Stimulated activated memory B cell treated with anti-CD40 and anti-IgM and Interleukin-4, amounts not matched to agents 10 μg/mL and 1 μg/mL and 100 μg/mL, for 72 hours (primary cell): ENCODE measurements at regions not wholly inside any gene's neighbourhood (a gene's known extent, or its start where the extent isn't known, plus 50 kb on each side); places are given as distances from the start of the nearest gene placed in this dataset.
"Not testable (repeated sequence)": the region's sequence is repeated elsewhere in the genome, so short reads cannot be mapped to it uniquely, and the experiment has no call there.

ENCODE experiments used
- ATAC-seq: fragments of 150-1000 bp; cut with Tn5 transposase; 2 replicates; pipeline ENCODE4 v1.10.0; 2021
- H3K27ac Mint-ChIP-seq: one replicate; pipeline ENCODE4 v1.8.0; 2022; ENCODE audit warnings: mild to moderate bottlenecking, mixed read lengths
- H3K27me3 Mint-ChIP-seq: one replicate; pipeline ENCODE4 v1.8.0; 2022; ENCODE audit warnings: mixed read lengths
- H3K36me3 Mint-ChIP-seq: one replicate; pipeline ENCODE4 v1.8.0; 2022; ENCODE audit warnings: mixed read lengths
- H3K4me1 Mint-ChIP-seq: one replicate; pipeline ENCODE4 v1.8.0; 2022; ENCODE audit warnings: mixed read lengths
- H3K4me3 Mint-ChIP-seq: one replicate; pipeline ENCODE4 v1.8.0; 2022; ENCODE audit warnings: mild to moderate bottlenecking, moderate library complexity, mixed read lengths
- H3K9me3 Mint-ChIP-seq: one replicate; pipeline ENCODE4 v1.8.0; 2022; ENCODE audit warnings: mixed read lengths

GRCh38 chr1:30159015-30159414 is 564.4 kb downstream of the MATN1 start:
- peaks cover 45% of the 10 kb centered on the region for H3K27me3 Mint-ChIP-seq
- H3K4me3 Mint-ChIP-seq: no peak overlapping the region
- H3K4me1 Mint-ChIP-seq: no peaks in the 10 kb centered on the region
- H3K27ac Mint-ChIP-seq: no peak overlapping the region
- H3K9me3 Mint-ChIP-seq: peaks cover 9% of the 10 kb centered on the region
- H3K36me3 Mint-ChIP-seq: no peaks in the 10 kb centered on the region
- ATAC-seq: no peak

- not testable (repeated sequence) for H3K36me3 Mint-ChIP-seq, H3K27ac Mint-ChIP-seq, ATAC-seq, H3K4me3 Mint-ChIP-seq, H3K4me1 Mint-ChIP-seq
- peaks cover 21% of the 10 kb centered on the region for H3K9me3 Mint-ChIP-seq
- H3K27me3 Mint-ChIP-seq: peaks cover 17% of the 10 kb centered on the region
Observed at GRCh38 chr1:30155698-30156097, 567.7 kb downstream of the MATN1 start.

DNA sequence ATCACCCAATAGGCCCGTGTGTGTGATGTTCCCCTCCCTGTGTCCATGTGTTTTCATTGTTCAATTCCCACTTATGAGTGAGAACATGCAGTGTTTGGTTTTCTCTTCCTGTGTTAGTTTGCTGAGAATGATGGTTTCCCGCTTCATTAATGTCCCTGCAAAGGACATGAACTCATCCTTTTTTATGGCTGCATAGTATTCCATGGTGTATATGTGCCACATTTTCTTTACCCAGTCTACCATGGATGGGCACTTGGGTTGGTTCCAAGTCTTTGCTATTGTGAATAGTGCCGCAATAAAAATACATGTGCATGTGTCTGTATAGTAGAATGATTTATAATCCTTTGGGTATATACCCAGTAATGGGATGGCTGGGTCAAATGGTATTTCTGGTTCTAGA is 568.1 kb downstream of the MATN1 start:
- H3K36me3 Mint-ChIP-seq, H3K27ac Mint-ChIP-seq, H3K4me1 Mint-ChIP-seq, ATAC-seq, H3K4me3 Mint-ChIP-seq: not testable (repeated sequence)
- H3K27me3 Mint-ChIP-seq: peaks cover 17% of the 10 kb centered on the region
- H3K9me3 Mint-ChIP-seq: peaks cover 21% of the 10 kb centered on the region

GRCh38 chr1:30153743-30154449 is 569.5 kb downstream of the MATN1 start:
- Mint-ChIP-seq H3K4me3 (no peak overlapping the region), H3K9me3 (peaks cover 21% of the 10 kb centered on the region), H3K4me1 (no peaks in the 10 kb centered on the region), H3K36me3 (no peaks in the 10 kb centered on the region), H3K27ac (no peak overlapping the region), H3K27me3 (peaks cover 17% of the 10 kb centered on the region)
- ATAC-seq: no peak

DNA sequence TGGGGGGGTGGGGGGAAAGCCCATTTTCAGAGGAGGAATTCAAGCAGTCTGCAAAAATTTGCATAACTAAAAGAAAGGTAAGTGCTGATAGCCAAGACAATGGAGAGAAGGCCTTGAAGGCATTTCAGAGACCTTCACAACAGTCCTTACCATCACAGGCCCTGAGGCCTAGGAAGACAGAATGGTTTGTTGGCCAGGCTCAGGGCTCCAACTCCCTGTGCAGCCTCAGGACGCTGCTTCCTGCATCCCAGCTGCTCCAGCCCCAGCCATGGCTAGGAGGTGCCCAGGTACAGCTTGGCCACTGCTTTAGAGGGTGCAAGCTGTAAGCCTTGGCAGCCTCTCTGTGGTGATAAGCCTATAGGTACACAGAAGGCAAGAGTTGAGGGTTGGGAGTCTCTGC is 571.6 kb downstream of the MATN1 start:
- H3K36me3 Mint-ChIP-seq: no peaks in the 10 kb centered on the region
- H3K9me3 Mint-ChIP-seq: peaks cover 21% of the 10 kb centered on the region
- H3K27ac Mint-ChIP-seq: no peak overlapping the region
- ATAC-seq: no peak
- peaks cover 18% of the 10 kb centered on the region for H3K27me3 Mint-ChIP-seq
- no peak overlapping the region for H3K4me3 Mint-ChIP-seq
- H3K4me1 Mint-ChIP-seq: no peaks in the 10 kb centered on the region

GRCh38 chr1:30151119-30151518 is 572.3 kb downstream of the MATN1 start:
- Mint-ChIP-seq H3K27ac (no peak overlapping the region), H3K36me3 (no peaks in the 10 kb centered on the region), H3K9me3 (peaks cover 21% of the 10 kb centered on the region), H3K27me3 (peaks cover 18% of the 10 kb centered on the region), H3K4me3 (no peak overlapping the region), H3K4me1 (no peaks in the 10 kb centered on the region)
- ATAC-seq: no peak

DNA sequence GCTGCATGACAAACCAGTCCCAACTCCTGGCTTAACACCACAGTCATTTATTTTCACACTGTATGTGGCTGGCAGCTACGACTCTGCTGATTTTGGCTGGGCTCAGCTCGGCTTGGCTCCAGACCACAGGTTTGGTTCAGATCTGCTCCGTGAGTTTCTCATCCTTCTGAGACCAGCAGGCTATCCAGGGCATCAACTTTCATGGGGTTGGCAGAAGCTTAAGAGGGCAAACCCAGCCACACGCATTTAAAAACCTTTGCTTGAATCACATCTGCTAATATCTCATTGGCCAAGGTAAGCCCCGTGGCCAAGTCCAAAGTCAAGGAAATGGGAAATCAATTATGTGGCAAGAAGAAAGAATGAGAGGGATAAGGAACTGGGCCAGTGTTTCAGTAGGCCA is 574.2 kb downstream of the MATN1 start:
- Mint-ChIP-seq H3K9me3 (peaks cover 11% of the 10 kb centered on the region), H3K36me3 (no peaks in the 10 kb centered on the region), H3K27ac (no peak overlapping the region), H3K4me1 (no peaks in the 10 kb centered on the region), H3K27me3 (peaks cover 26% of the 10 kb centered on the region), H3K4me3 (no peak overlapping the region)
- ATAC-seq: no peak

DNA sequence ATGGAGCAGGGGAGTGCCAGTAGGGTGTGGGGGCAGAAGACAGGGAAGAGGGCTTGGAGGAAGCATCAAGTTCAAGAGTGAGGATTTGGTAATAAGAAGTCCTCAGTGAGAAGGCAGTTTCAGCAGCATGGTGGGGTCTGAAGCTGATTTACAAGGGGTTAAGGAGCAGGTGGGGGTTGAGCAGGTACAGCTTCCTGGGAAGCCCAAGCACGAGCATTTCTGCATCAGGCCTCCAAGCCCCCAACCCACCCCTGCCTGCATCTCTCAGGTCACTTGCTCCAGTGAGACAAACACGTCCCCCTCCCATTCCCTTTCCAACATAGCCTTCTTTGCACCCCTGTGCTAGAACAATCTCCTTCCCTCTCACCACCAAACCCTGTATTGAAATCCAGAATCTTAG is 574.7 kb downstream of the MATN1 start:
- peaks cover 31% of the 10 kb centered on the region for H3K27me3 Mint-ChIP-seq
- no peak for ATAC-seq

DNA sequence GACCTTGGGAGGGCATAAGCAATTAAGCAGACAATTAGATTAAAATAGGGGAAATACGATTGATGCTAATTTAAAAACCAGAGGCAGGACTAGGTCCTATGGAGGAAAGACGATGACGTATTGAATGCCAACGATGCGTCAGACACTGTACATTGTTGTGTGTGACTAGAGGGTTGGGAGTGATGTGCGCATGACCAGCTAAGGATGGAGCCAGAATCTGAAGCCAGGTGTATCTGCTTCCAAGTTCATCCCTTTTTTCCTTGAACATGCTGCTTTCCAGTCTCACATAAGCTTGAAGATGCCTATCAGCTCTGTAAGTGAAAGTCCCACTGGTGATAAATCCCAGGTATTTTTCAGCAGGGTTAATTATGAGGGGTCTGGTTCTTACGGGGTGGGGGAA is 576.2 kb downstream of the MATN1 start:
- H3K4me1 Mint-ChIP-seq: no peaks in the 10 kb centered on the region
- peaks cover 8% of the 10 kb centered on the region for H3K9me3 Mint-ChIP-seq
- H3K27ac Mint-ChIP-seq: no peak overlapping the region
- no peak for ATAC-seq
- peaks cover 31% of the 10 kb centered on the region for H3K27me3 Mint-ChIP-seq
- no peaks in the 10 kb centered on the region for H3K36me3 Mint-ChIP-seq
- H3K4me3 Mint-ChIP-seq: no peak overlapping the region

More for the DNA sequence above, 574.7 kb downstream of the MATN1 start:
- no peak overlapping the region for H3K27ac Mint-ChIP-seq
- H3K4me3 Mint-ChIP-seq: no peak overlapping the region
- H3K9me3 Mint-ChIP-seq: peaks cover 11% of the 10 kb centered on the region
- H3K4me1 Mint-ChIP-seq: no peaks in the 10 kb centered on the region
- H3K36me3 Mint-ChIP-seq: no peaks in the 10 kb centered on the region

DNA sequence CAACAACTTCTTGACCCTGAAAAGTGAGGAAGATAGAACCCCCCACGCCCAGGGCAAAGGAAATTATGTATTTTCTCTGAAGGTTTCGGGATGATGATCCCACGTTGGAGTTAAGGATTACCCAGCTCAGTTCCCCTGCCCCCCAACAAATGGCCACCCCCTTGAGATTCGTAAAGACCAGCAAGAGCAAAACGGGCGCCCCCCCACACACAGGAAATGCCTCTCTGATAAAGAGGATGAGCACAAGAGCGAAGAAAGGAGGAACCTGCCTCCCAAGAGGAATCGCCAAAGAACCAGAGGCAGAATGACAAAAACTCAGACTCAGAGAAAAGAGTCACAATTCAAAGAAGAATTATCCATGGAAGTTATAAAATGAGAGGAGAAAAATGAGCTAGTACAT is 576.9 kb downstream of the MATN1 start:
- Mint-ChIP-seq H3K27ac (no peak overlapping the region), H3K27me3 (peaks cover 31% of the 10 kb centered on the region), H3K4me1 (no peaks in the 10 kb centered on the region), H3K4me3 (no peak overlapping the region), H3K9me3 (peaks cover 5% of the 10 kb centered on the region), H3K36me3 (no peaks in the 10 kb centered on the region)
- no peak for ATAC-seq

DNA sequence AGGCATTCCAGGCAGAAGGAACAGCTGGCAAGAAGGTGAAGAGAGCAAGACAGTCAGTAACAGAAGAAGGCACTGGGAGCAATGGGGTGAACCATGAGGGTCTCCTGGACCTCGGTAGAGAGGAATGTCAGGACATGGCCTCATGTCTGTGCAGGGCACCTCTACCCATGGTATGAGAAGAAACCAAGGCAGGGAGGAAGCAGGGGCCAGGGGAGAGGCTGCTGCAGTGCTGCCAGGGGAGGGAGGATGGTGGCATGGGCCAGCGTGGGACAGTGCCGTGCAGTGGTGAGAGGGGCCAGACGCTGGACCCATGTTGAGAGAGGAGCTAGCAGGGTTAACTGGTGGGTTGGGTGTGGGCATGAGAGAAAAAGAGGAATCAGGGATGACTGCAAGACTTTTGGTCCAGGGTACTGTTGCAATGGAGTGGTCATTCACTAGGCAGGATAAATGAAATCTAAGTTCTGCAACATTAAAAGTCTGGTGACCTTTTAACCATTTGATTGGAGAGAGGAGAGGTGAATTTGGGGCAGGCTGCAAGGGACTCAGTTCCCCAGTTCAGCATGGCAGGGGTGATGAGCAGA is 577.6 kb downstream of the MATN1 start:
- Mint-ChIP-seq H3K27ac (no peak overlapping the region), H3K4me3 (no peak overlapping the region), H3K9me3 (no peaks in the 10 kb centered on the region), H3K36me3 (no peaks in the 10 kb centered on the region), H3K27me3 (peaks cover 31% of the 10 kb centered on the region), H3K4me1 (no peaks in the 10 kb centered on the region)
- ATAC-seq: no peak

- Mint-ChIP-seq H3K4me1 (no peaks in the 10 kb centered on the region), H3K27ac (no peak overlapping the region), H3K4me3 (no peak overlapping the region), H3K27me3 (peaks cover 31% of the 10 kb centered on the region), H3K9me3 (no peaks in the 10 kb centered on the region), H3K36me3 (no peaks in the 10 kb centered on the region)
- ATAC-seq: no peak
Observed at GRCh38 chr1:30144831-30145230, 578.6 kb downstream of the MATN1 start.

DNA sequence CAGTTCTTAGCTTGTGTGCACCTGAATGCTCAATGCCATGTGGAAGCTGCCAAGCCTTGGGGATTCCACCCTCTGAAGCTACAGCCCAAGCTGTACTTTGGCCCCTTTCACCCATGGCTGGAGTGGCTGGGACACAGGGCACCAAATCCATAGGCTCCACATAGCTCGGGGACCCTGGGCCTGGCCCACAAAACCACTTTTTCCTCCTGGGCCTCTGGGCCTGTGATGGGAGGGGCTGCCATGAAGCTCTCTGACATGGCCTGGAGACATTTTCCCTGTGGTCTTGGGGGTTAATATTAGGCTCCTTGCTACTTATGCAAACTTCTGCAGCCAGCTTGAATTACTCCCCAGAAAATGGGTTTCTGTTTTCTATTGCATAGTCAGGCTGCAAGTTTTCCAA is 579.9 kb downstream of the MATN1 start:
- no peak overlapping the region for H3K27ac Mint-ChIP-seq
- ATAC-seq: no peak
- no peaks in the 10 kb centered on the region for H3K36me3 Mint-ChIP-seq
- peaks cover 31% of the 10 kb centered on the region for H3K27me3 Mint-ChIP-seq
- H3K4me3 Mint-ChIP-seq: no peak overlapping the region
- no peaks in the 10 kb centered on the region for H3K9me3 Mint-ChIP-seq
- no peaks in the 10 kb centered on the region for H3K4me1 Mint-ChIP-seq

DNA sequence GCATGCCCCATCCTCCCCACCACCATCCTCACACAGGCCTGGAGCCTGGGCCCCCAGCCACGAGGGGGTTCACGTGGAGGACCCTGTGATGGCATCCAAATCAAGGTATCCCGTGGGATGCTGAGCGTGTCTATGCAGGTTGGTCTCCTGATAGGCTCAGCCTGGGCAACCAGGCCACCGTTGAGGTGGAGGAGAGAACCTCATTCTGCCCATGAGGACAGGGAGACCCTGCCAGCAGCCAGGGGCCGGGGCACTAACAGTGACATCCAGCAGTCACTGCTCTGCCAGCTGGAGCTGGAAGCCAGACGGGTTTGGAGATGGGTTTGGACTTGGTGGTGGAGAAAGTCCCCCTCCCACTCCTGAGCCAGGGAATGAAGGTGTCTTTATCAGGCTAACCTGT is 582.8 kb downstream of the MATN1 start:
- peaks cover 3% of the 10 kb centered on the region for H3K9me3 Mint-ChIP-seq
- H3K4me3 Mint-ChIP-seq: no peak overlapping the region
- H3K27ac Mint-ChIP-seq: no peak overlapping the region

GRCh38 chr1:30138891-30139290 is 584.5 kb downstream of the MATN1 start:
- no peaks in the 10 kb centered on the region for H3K36me3 Mint-ChIP-seq
- no peak for ATAC-seq
- no peak overlapping the region for H3K27ac Mint-ChIP-seq
- peaks cover under 1% of the 10 kb centered on the region for H3K27me3 Mint-ChIP-seq
- no peaks in the 10 kb centered on the region for H3K4me1 Mint-ChIP-seq
- H3K9me3 Mint-ChIP-seq: peaks cover 3% of the 10 kb centered on the region
- no peak overlapping the region for H3K4me3 Mint-ChIP-seq

More for the DNA sequence above, 582.8 kb downstream of the MATN1 start:
- Mint-ChIP-seq H3K36me3 (no peaks in the 10 kb centered on the region), H3K4me1 (no peaks in the 10 kb centered on the region), H3K27me3 (peaks cover 12% of the 10 kb centered on the region)
- no peak for ATAC-seq

DNA sequence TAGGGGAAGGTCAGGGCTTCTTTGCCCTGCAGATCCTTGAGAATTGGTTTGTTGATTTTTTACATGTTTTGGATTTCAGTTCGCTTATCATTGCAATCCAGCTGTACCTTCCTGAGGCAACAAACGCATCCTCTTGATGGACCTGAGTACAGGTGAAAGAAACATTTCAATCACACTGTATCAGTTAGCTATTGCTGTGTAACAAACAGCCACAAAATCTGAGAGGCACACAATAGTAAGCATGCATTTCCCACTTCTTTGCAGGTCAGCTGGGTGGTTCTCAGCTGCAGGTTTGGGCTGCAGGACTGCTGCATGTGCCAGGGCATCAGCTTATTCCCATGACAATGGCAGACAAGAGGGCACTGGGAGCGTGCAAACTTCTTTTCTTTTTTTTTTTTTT is 586.4 kb downstream of the MATN1 start:
- no peaks in the 10 kb centered on the region for H3K4me1 Mint-ChIP-seq
- no peak overlapping the region for H3K27ac Mint-ChIP-seq
- peaks cover 3% of the 10 kb centered on the region for H3K9me3 Mint-ChIP-seq
- H3K36me3 Mint-ChIP-seq: no peaks in the 10 kb centered on the region
- no peak overlapping the region for H3K4me3 Mint-ChIP-seq
- H3K27me3 Mint-ChIP-seq: no peaks in the 10 kb centered on the region
- ATAC-seq: no peak
